Bone marrow (tissue), 2 donors: ENCODE measurements at regions not wholly inside any gene's neighbourhood (a gene's known extent, or its start where the extent isn't known, plus 50 kb on each side); places are given as distances from the start of the nearest gene placed in this dataset.
"Not testable (repeated sequence)": the region's sequence is repeated elsewhere in the genome, so short reads cannot be mapped to it uniquely, and the experiment has no call there.

ENCODE experiments used
- DNase-seq, 2 donors: peaks; one replicate each; lab custom pipeline; 2025; lab: John Stamatoyannopoulos, UW

DNA sequence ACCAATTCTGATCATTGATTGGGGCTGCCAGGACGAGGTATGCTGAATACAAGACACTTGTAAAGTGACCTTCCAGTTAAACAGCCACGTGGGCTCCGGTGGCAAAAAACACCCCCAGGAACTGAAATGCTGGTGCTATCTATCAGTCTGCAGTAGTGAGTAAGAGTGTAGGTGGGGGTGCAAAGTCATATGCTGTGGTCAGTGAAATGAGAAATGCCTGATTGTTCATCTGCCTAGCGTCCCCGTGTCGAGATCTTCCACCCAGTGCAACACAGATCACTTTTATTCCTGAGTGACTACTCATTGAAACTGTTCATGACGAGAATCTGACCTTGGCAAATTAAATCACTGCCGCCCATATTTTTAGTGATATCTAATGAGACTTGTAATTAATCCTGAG is 806.5 kb upstream of the GOT2 start:
- no peak for DNase-seq

DNA sequence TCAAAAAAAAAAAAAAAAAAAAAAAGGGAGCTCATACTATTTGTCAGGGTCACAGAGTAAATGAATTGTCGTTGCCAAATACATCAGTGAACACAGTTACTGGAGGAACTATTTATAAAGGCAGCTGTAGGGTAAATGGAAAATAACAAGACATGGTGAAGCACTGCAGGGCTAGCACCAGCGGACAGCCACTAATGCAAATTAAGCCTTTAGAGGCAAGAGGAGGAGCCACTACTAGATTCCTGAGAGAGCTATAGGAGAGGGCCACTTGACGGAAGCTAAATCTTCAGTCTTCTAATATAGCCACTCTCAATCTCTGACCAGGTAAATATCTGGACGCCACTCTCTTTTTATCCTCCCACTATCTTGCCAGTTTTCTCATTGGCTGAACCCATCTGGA is 801.2 kb upstream of the GOT2 start:
- no peak for DNase-seq

DNA sequence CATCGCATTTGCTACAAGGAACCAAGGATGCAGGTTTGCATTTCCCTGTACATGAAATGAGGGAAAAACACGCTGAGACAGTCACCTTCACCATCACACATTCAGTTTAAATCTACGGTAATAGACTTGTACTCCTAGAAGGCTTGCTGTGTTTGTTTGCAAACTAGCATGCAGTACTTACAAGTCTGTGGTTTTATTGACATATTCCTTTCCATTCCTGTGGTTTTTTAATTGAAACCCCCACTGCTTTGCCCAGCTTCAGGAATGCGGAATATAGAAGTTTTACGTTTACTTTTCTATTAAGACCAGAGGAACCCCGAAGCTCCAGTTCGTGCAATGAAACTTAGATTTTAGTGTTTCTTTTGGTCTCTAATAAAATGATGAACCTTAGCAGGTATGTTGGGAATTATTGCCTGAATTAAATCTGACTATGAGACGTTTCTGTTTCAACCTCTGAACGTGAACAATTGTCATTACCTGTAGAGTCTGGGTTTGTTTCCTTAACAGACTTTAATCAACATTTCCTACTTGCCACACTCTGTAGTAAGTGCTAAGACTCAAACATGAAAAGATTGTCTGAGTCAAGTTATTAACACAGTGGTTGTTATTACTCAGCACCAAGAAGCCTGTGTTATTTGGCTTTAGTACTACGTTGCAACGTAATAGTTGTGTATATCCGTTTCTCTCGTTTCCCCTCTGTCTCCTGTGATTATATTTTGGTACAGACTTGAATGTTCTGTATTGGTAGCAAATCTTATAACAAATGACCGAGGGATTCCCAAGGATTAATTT is 793.3 kb upstream of the GOT2 start:
- DNase-seq: no peak

DNA sequence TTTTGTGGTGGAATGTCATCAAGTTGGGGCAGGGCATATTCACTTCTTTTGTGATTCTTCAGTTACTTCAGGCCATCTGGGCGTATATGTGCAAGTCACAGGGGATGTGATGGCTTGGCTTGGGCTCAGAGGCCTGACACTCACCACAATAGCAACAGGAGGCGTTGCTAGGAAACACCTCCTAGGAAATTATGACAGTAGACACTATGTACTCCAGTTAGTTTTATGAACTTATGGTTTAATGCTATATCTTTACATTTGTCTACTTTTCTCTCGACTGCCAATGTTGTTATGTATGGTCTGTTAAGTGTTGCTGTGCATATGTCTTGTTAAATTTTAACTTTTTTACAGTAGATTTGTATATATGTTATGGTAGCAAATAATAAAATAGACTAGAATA is 788.7 kb upstream of the GOT2 start:
- no peak for DNase-seq

DNA sequence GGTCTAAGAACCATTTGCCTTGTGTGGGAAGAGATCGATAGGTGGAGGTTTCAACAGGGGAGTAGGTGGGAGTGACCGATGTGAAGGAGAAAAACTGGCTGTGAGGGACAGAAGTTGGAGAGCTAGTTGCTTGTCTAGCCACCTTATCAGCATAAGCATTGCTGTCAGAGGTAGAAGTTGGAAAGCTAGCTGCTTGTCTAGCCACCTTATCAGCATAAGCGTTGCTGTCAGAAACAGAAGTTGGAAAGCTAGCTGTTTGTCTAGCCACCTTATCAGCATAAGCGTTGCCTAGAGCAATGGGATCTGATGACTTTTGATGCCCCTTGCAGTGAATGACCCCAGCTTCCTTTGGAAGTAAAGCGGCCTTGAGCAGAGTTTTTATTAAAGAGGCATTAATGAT is 784.6 kb upstream of the GOT2 start:
- DNase-seq: not testable (repeated sequence)

DNA sequence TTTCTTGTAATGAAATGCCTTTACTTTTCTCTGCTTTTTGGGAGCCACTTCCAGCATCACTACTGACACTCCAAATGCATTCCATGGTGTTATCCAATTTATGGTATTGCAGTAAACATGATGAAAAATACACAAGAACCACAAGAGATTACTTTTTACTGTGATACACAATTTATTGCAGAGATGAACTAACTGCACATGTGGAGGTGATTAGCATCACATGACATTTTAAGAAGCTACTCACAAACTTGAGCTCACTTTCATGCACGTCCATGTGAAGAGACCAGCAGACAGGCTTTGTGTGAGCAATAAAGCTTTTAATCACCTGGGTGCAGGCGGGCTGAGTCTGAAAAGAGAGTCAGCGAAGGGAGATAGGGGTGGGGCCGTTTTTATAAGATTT is 780.5 kb upstream of the GOT2 start:
- no peak for DNase-seq

DNA sequence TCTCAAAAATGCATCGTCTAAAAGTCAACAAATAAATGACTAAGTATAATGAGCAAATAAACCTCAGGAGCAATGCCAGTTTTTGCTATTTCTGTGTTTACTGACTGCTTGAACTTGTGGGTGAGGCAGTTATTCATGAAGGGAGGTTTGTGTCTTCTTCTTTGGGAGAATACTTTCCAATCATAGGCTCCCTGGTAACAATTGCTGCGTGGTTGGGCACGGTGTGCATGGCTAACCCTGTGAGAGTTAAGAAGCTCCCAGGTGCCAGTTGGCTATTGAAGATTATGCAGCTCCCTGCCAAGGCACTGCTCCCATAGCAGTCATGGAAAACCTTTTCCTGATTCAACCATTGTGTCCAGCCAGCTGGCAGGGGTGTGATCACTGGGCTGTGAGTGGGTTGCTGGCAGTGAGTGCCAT is 775.9 kb upstream of the GOT2 start:
- DNase-seq: no peak

DNA sequence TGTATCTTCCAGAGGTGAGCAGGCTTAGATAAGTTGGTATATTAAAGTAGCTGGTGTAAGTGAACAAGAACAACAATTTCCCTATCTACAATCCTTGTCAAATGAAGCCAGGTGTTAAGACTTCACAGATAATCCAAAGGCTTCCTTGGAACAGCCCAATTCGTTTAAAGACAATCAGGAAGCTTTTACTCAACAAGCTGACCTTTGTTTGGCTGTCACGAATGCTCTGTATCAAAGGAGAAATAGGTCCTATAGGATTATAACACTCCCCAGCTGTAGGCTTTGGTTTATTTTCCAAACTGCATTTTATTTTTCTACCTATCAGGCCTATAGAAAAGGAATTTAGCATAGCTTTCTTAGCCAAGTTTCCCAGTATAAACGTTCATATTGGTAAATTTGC is 766.5 kb upstream of the GOT2 start:
- no peak for DNase-seq

DNA sequence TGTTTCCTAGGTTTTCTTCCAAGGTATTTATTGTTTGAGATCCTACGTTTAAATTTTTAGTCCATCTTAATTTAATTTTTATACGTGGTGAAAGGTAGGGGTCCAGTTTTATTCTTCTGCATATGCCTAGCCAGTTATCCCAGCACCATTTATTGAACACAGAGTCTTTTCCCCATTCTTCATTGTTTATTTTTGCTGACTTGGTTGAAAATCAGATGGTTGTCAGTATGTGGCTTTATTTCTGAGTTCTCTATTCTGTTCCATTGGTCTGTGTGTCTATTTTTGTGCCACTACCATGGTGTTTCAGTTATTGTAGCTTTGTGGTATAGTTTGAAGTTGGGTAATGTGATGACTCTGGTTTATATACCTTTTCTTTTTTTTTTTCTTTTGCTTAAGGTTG is 753.0 kb upstream of the GOT2 start:
- DNase-seq: no peak

DNA sequence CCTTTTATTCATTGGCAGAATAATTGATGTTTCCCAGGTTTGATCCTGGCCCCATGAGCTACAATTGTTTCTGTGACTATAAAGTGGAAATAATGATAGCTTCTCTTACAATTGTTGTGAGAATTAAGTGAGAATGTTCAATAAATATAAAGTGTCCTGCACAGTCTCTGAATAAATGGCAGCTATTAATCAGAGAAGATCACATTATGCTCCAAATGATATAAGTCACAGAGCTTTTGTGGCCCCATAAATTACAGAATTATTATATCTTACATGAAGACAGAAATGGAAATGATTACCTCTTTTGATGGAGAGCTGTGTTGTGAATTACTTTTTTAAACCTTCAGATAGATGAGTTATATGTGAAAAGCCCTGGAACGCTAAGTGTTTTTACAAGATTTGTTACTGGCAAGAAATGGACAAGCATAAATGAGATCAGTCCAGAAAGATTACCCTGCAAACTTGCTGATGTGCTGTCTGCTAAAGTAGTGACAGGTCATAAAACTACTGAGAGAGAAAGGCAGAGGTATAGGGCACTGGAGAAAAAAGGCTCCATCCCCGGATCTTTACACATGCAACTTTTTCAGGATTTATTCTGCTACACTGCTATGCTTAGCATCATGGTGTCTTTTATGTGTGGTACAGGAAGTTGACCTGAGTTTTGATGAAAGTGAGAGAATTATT is 750.9 kb upstream of the GOT2 start:
- DNase-seq: no peak

DNA sequence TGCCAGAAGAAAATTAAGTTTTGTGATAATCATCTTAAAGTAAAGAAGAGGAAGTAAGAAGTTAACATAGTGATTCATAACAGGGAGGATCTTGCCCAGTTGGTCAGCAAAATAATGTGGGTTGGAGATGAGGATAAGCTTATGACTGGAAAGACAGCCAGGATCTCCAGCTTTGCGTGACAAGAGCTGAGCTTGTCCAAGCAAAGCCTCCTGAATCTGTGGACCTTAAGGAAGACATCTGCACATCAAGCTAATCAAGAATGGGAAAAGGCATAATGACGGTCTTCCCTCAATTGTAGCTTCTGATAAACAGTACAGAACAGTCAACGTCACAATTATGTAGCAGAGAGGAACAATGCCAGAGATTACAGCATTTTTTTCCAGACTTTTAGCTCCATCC is 744.7 kb upstream of the GOT2 start:
- DNase-seq: no peak

DNA sequence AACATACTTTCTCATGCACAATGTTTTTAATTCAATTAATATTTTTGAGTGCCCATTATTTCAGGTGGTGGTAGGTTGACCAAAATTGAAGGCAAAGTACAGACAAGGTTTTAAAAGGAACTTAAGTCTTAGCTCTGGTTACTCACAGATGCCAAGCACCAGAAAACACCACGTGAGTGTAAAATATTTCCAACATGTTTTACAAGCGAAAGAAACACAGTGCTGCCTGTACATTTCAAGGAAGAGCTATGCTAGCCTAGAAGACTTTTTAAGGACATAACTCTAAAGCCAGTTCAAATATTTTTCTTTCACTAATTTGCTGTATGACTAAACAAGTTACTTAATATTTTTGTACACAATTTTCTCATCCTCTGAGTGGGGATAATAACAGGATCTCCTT is 736.4 kb upstream of the GOT2 start:
- no peak for DNase-seq

DNA sequence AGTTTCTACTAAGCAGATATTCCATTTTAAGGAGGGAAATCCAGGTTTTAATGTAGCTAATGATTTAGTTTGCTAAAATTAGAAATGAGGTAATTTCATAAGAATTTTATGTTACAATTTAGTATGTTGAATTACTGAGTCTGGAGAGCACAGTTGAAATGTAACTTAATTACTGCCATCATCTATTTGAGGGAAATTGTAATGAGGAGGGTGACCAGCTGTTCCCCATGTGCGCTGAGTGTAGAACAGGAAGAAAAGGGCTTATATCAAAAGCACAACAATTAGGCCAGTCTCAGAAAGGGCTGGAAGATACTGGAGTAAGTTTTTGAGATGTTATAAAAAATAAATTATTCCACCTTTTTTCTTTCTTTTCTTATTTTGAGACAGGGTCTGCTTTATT is 735.1 kb upstream of the GOT2 start:
- DNase-seq: no peak

DNA sequence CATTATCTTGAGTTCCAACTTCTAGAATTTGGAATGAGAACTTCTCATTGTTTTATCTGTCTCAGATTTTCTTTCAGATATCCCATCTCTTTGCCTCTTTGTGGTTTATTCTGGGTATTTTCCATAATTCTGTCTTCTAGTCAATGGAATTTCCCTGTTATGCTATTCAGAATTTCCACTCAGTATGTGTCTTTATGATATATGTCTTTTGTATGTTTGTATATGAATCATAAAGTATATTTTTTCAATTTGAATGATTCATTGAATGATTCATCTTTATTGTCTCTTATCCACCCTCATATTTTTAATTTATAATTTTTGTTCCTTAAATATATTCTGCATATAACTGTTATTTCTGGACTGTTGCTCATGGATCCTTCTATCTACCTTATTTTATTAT is 729.7 kb upstream of the GOT2 start:
- DNase-seq: no peak

DNA sequence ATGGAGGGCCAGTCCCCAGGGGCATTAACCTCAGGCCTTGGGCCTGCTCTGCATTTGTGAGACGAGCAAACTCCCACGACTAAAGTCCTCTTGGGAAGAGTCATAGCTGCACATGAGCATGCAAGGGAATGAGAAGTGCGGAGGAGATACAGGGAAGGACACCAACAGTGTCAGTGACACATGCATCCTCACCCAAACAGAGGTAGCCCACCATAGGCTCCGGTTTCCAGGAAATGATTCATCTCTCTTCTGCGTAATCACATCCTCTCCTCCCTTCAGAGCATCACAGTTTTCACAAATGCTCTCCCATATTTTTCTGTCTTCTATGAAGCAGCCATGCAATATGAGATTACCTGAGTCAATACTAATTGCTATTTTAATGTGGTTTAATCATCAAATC is 725.7 kb upstream of the GOT2 start:
- no peak for DNase-seq

DNA sequence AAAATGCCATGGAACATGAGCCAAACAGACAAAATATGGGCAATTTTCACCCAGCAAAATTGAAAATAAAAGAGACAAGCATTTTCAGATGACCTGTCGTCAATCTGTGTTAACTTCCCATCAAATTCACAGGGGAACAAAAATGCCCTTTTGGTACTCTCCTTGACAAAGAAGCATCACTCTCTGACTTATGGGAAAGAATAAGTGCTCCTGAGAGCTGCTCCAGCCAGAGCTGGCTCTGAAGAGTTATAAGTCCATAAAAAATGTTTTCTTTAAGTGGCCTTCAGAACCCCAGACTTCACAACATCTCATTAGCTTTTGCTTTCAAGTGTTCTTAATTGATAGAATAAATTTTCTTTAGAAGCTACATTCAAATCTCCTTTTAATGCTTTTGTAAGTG is 721.4 kb upstream of the GOT2 start:
- DNase-seq: no peak

DNA sequence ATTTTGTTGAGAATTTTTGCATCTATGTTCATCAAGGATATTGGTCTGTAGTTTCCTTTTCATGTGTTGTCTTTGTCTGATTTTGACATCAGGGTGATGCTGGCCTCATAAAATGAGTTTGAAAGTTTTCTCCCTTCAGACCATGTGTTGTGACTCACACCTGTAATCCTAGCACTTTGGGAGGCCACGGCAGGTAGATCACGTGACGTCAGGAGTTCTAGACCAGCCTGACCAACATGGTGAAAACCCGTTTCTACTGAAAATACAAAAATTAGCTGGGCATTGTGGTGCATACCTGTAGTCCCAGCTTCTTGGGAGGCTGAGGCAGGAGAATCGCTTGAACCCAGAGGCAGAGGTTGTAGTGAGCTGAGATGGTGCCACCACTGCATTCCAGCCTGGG is 716.4 kb upstream of the GOT2 start:
- not testable (repeated sequence) for DNase-seq

DNA sequence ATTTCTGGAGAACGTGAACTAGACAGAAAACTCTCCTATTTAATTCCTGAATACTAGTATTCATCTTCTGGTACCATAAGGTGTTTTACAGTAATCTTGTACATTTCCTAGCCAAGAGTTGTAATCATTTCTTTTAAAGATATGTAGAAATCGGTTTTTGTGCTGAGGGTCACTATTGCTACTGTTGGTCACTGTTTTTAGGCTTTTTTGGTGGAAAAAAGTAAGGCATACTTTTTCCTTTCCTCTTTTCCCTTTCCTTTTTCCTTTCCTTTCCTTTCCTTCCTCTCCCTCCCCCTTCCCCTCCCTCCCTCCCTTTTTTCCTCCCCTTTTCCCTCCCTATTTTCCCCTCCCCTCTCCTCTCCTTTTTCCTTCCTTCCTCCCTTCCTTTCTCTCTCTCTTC is 706.4 kb upstream of the GOT2 start:
- DNase-seq: no peak

DNA sequence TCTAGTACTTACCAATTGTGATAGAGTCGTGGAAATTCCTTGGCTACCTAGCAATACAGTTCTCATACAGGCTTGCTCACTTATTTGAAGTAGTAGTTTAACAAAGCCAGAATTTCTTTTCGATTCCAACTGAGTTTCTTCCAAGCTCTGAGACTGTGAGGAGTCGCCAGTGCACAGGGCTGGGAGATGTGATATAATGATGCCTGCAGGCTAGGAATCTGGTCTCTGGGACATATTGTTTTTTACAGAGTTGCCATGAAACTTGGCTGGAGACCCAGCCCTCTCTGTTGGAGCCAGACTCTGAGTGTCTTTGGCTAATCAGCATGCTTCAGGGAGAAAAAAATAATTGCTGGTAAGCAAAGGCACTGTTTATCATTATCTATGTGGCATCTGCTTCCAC is 698.8 kb upstream of the GOT2 start:
- no peak for DNase-seq

DNA sequence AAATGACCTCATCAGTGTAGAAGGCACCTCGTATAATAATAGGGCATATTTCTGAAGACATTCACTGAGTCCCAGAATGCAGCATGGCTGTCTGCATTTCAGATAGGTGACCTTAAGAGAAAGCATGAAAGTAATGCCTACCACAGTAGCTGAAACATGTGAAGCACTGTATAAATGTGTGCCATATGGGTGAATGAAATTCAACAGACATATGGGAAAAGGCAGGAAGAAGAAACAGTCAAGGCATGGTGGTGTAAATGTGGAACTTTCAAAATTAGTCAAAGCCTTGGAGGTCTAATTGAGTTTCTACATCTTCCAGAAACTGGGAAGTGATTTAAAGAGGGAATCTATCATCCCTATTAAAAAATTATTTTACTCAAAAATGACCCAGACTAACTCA is 698.2 kb upstream of the GOT2 start:
- no peak for DNase-seq

DNA sequence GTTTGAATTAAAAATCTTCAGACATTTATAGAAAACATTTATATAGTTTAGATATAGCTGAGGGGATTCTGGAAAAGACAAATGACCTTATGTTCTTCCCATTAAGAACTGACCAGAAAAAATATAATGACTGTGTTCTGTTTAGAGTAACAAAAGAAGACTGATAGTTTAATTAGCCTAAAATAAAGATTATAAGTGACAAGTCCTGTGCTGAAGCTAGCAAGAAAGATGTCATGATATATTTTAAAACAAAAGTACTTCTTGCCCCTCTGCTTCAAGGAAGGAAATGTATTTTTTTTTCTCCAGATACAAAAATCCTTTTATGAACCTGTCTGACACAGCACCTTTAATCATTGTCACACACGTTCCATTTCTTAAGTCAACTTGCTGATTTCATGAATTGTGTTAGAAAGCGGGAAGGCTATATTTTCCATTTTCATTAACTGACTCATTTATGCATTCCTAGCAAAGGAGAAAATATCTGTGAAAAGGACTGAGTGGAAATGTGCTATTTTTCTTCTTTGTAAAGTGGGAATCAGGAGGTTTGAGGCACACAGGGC is 690.7 kb upstream of the GOT2 start:
- no peak for DNase-seq

DNA sequence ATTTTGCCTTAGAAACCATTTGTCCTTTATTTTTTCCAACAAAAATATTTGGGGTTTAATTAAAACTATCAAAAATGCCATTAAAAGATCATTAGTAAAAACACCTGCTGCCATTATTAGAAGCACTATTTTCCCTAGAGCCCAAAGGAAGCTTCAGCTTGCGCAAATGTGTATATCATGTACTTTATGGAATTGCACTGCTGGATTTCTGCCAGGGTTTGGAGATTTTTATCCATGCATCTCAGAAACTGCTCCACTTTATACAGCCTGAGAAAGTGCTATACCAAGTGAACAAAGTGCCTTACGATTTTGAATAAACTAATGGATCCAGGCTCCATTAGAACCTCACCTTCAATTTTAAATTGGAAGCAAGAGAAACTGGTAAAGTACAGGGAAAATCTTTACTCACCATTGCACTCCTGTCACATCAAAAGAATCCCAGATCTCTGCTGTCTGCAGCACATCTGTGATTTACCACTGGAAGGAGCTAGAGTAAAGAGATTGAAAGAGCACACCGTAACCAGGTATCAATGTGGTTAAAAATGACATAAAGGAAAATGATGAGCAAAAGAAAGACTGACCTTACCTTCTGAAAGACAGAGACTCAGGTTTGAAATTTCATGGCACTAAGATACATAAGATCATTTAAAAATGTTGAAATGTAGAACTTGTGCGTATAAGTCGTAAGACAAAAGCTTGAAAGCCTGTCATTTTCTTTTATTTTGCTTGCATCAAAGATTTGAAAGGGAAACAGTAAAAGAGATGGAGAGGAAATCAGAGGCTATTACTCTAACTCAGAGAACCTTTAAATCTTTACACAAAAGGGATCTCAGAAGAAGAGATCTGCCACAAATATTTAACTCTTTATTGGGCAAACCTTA is 678.1 kb upstream of the GOT2 start:
- DNase-seq: no peak

DNA sequence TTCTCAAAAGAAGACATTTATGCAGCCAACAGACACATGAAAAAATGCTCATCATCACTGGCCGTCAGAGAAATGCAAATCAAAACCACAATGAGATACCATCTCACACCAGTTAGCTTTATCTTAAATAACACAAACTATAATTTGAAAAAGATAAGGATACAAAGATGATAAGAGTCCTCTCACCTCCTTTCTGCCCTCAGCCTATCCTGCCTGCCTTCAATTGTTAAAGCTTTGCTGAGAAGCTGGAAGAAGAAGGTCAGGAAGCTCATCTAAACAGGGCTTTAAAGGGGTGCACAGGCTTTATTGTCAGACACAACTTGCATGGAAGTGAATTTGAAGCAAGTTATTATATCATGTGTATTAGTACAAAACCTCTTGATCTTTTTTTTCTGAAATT is 676.3 kb upstream of the GOT2 start:
- no peak for DNase-seq
